ENCODE measurements at regions not wholly inside any gene's neighbourhood (a gene's known extent, or its start where the extent isn't known, plus 50 kb on each side); places are given as distances from the start of the nearest gene placed in this dataset.
"Not testable (repeated sequence)": the region's sequence is repeated elsewhere in the genome, so short reads cannot be mapped to it uniquely, and the experiment has no call there.

GRCh38 chr4:137754652-137755471, 222.6 kb upstream of the PCDH18 start:
- DNase-seq (ENCODE audit: extremely low read depth in 1 of 2, low read depth in 1 of 2): no peak

- no peak for DNase-seq (ENCODE audit: extremely low read depth in 1 of 2, low read depth in 1 of 2)
Measured at GRCh38 chr4:137749466-137749865, 217.2 kb upstream of the PCDH18 start.

- DNase-seq (ENCODE audit: extremely low read depth in 1 of 2, low read depth in 1 of 2): no peak
Measured at GRCh38 chr4:137748616-137749015, 216.3 kb upstream of the PCDH18 start.

- DNase-seq (ENCODE audit: extremely low read depth in 1 of 2, low read depth in 1 of 2): no peak
Measured at GRCh38 chr4:137740141-137740540, 207.8 kb upstream of the PCDH18 start.

- no peak for DNase-seq (ENCODE audit: extremely low read depth in 1 of 2, low read depth in 1 of 2)
Measured at GRCh38 chr4:137739391-137739790, 207.1 kb upstream of the PCDH18 start.

GRCh38 chr4:137738375-137738990, 206.2 kb upstream of the PCDH18 start:
- no peak for DNase-seq (ENCODE audit: extremely low read depth in 1 of 2, low read depth in 1 of 2)

GRCh38 chr4:137735561-137736104, 203.3 kb upstream of the PCDH18 start:
- DNase-seq (ENCODE audit: extremely low read depth in 1 of 2, low read depth in 1 of 2): no peak

- DNase-seq (ENCODE audit: extremely low read depth in 1 of 2, low read depth in 1 of 2): not testable (repeated sequence)
Measured at GRCh38 chr4:137733174-137734141, 201.2 kb upstream of the PCDH18 start.

GRCh38 chr4:137722910-137723309, 190.6 kb upstream of the PCDH18 start:
- DNase-seq (ENCODE audit: extremely low read depth in 1 of 2, low read depth in 1 of 2): no peak

GRCh38 chr4:137711502-137711901, 179.2 kb upstream of the PCDH18 start:
- no peak for DNase-seq (ENCODE audit: extremely low read depth in 1 of 2, low read depth in 1 of 2)

- DNase-seq (ENCODE audit: extremely low read depth in 1 of 2, low read depth in 1 of 2): no peak
Measured at GRCh38 chr4:137707626-137708025, 175.3 kb upstream of the PCDH18 start.

GRCh38 chr4:137707102-137707620, 174.9 kb upstream of the PCDH18 start:
- no peak for DNase-seq (ENCODE audit: extremely low read depth in 1 of 2, low read depth in 1 of 2)

- no peak for DNase-seq (ENCODE audit: extremely low read depth in 1 of 2, low read depth in 1 of 2)
Measured at GRCh38 chr4:137705171-137705783, 173.0 kb upstream of the PCDH18 start.

- no peak for DNase-seq (ENCODE audit: extremely low read depth in 1 of 2, low read depth in 1 of 2)
Measured at GRCh38 chr4:137703195-137703594, 170.9 kb upstream of the PCDH18 start.

- DNase-seq (ENCODE audit: extremely low read depth in 1 of 2, low read depth in 1 of 2): no peak
Measured at GRCh38 chr4:137702512-137702911, 170.2 kb upstream of the PCDH18 start.

- no peak for DNase-seq (ENCODE audit: extremely low read depth in 1 of 2, low read depth in 1 of 2)
Measured at GRCh38 chr4:137701401-137701800, 169.1 kb upstream of the PCDH18 start.

- DNase-seq (ENCODE audit: extremely low read depth in 1 of 2, low read depth in 1 of 2): no peak
Measured at GRCh38 chr4:137700751-137701150, 168.5 kb upstream of the PCDH18 start.

GRCh38 chr4:137700072-137700471, 167.8 kb upstream of the PCDH18 start:
- DNase-seq (ENCODE audit: extremely low read depth in 1 of 2, low read depth in 1 of 2): no peak

- no peak for DNase-seq (ENCODE audit: extremely low read depth in 1 of 2, low read depth in 1 of 2)
Measured at GRCh38 chr4:137694138-137694537, 161.8 kb upstream of the PCDH18 start.

GRCh38 chr4:137693641-137694040, 161.3 kb upstream of the PCDH18 start:
- DNase-seq (ENCODE audit: extremely low read depth in 1 of 2, low read depth in 1 of 2): no peak

Data from stimulated activated CD8-positive, alpha-beta memory T cell treated with anti-CD3 and anti-CD28 coated beads, Interleukin-7, amount 100 ng/mL, for 48 hours (primary cell).